Endothelial cell of hepatic sinusoid (primary cell): ENCODE measurements at regions not wholly inside any gene's neighbourhood (a gene's known extent, or its start where the extent isn't known, plus 50 kb on each side); places are given as distances from the start of the nearest gene placed in this dataset.
"Not testable (repeated sequence)": the region's sequence is repeated elsewhere in the genome, so short reads cannot be mapped to it uniquely, and the experiment has no call there.

ENCODE experiments used
- in situ Hi-C: cut with HindIII; loops from 2 replicates; pipeline ENCODE4 v1.10.0; 2017; ENCODE audit warnings: low sequenced_read_pairs

GRCh38 chr1:209132736-209133467 lies 450.6 kb upstream of the CAMK1G start:
- in situ Hi-C loops = no loop called here

- in situ Hi-C loops = no loop called here
Measured at GRCh38 chr1:209134001-209134400, 449.5 kb upstream of the CAMK1G start.

- in situ Hi-C loops = no loop called here
Measured at GRCh38 chr1:209143916-209144315, 439.6 kb upstream of the CAMK1G start.

GRCh38 chr1:209150114-209150513 lies 433.4 kb upstream of the CAMK1G start:
- in situ Hi-C loops = no loop called here

GRCh38 chr1:209153411-209153810 lies 430.1 kb upstream of the CAMK1G start:
- in situ Hi-C loops = no loop called here

- in situ Hi-C loops = no loop called here
Measured at GRCh38 chr1:209154912-209155311, 428.6 kb upstream of the CAMK1G start.

- in situ Hi-C loops = no loop called here
Measured at GRCh38 chr1:209155546-209155945, 428.0 kb upstream of the CAMK1G start.

GRCh38 chr1:209156991-209157390 lies 426.5 kb upstream of the CAMK1G start:
- in situ Hi-C loops = no loop called here

GRCh38 chr1:209157546-209158249 lies 425.8 kb upstream of the CAMK1G start:
- in situ Hi-C loops = no loop called here

GRCh38 chr1:209158851-209159250 lies 424.7 kb upstream of the CAMK1G start:
- in situ Hi-C loops = no loop called here

GRCh38 chr1:209160230-209160629 lies 423.3 kb upstream of the CAMK1G start:
- in situ Hi-C loops = no loop called here

- in situ Hi-C loops = no loop called here
Measured at GRCh38 chr1:209162651-209163050, 420.9 kb upstream of the CAMK1G start.

- in situ Hi-C loops = no loop called here
Measured at GRCh38 chr1:209168204-209168603, 415.3 kb upstream of the CAMK1G start.

- in situ Hi-C loops = no loop called here
Measured at GRCh38 chr1:209171151-209171550, 412.4 kb upstream of the CAMK1G start.

- in situ Hi-C loops = no loop called here
Measured at GRCh38 chr1:209172286-209172685, 411.2 kb upstream of the CAMK1G start.

- in situ Hi-C loops = not testable (repeated sequence)
Measured at GRCh38 chr1:209172792-209173542, 410.5 kb upstream of the CAMK1G start.

- in situ Hi-C loops = not testable (repeated sequence)
Measured at GRCh38 chr1:209173796-209174195, 409.7 kb upstream of the CAMK1G start.

- in situ Hi-C loops = no loop called here
Measured at GRCh38 chr1:209176866-209177430, 406.6 kb upstream of the CAMK1G start.

GRCh38 chr1:209183195-209183594 lies 400.3 kb upstream of the CAMK1G start:
- in situ Hi-C loops = no loop called here

- in situ Hi-C loops = no loop called here
Measured at GRCh38 chr1:209187589-209187988, 395.9 kb upstream of the CAMK1G start.

GRCh38 chr1:209190591-209191261 lies 392.8 kb upstream of the CAMK1G start:
- in situ Hi-C loops = no loop called here
